Panc1 (cell line): ENCODE measurements at regions not wholly inside any gene's neighbourhood (a gene's known extent, or its start where the extent isn't known, plus 50 kb on each side); places are given as distances from the start of the nearest gene placed in this dataset.

Experiments
- CTCF ChIP-seq: fragments of 450-650 bp; IDR thresholded peaks from 2 replicates; pipeline ENCODE4 v1.5.1; 2017; ENCODE audit warnings: mild to moderate bottlenecking
- TCF7L2 ChIP-seq: IDR thresholded peaks from 2 replicates; pipeline ENCODE4 v1.6.1; 2011; ENCODE audit warnings: mild to moderate bottlenecking, low read depth, low read length, inconsistent platforms

GRCh38 chrX:99051639-99052038, 1358.4 kb downstream of the PCDH19 start:
- TF ChIP-seq CTCF (no peak), TCF7L2 (no peak)
